NT2/D1 (cell line): ENCODE measurements at regions not wholly inside any gene's neighbourhood (a gene's known extent, or its start where the extent isn't known, plus 50 kb on each side); places are given as distances from the start of the nearest gene placed in this dataset.

Experiments used
- SUZ12 ChIP-seq: IDR thresholded peaks from 2 replicates; pipeline ENCODE4 v1.6.1; 2011; ENCODE audit not compliant: insufficient read length, insufficient read depth; ENCODE audit errors: extremely low read depth
- YY1 ChIP-seq: IDR thresholded peaks from 2 replicates; pipeline ENCODE4 v1.6.1; 2011; ENCODE audit not compliant: insufficient read length, insufficient read depth
- ZNF274 ChIP-seq: IDR thresholded peaks from 2 replicates; pipeline ENCODE4 v1.6.1; 2011; ENCODE audit warnings: mild to moderate bottlenecking, low read depth, low read length

- no peak for TF ChIP-seq YY1
- TF ChIP-seq ZNF274, result no peak
- TF ChIP-seq SUZ12, result no peak
Observed at GRCh38 chr5:40314275-40314674, 365.4 kb upstream of the PTGER4 start.
